ENCODE measurements at regions not wholly inside any gene's neighbourhood (a gene's known extent, or its start where the extent isn't known, plus 50 kb on each side); places are given as distances from the start of the nearest gene placed in this dataset.

- Histone ChIP-seq H3K4me1 (peaks cover 0 to 11% (median 0%) of the 10 kb centered on the region in 4 donors), H3K9me3 (no peaks in the 10 kb centered on the region), H3K36me3 (no peaks in the 10 kb centered on the region), H3K4me3 (no peak overlapping the region), H3K27me3 (no peaks in the 10 kb centered on the region), H3K27ac (no peak overlapping the region)
- DNase-seq (ENCODE audit: low spot score in 2 of 2) = no peak
- WGBS, 2 donors = 83 to 88% methylated on average over 7 of the region's 7 CpGs
- TF ChIP-seq CTCF (IDR thresholded peaks at IDR 0.05) (no peak), EP300 (IDR thresholded peaks at IDR 0.05) (no peak), POLR2A (IDR thresholded peaks at IDR 0.05) (no peak)
Observed at GRCh38 chr1:109847251-109847650, 63.4 kb upstream of the CSF1 start.

- TF ChIP-seq CTCF (IDR thresholded peaks at IDR 0.05) (no peak), EP300 (IDR thresholded peaks at IDR 0.05) (no peak), POLR2A (IDR thresholded peaks at IDR 0.05) (no peak)
- H3K9me3 ChIP-seq = no peaks in the 10 kb centered on the region
- peaks cover 0 to 7% (median 0%) of the 10 kb centered on the region in 4 donors for H3K4me1 ChIP-seq
- no peaks in the 10 kb centered on the region for H3K36me3 ChIP-seq
- H3K4me3 ChIP-seq = no peak overlapping the region
- H3K27ac ChIP-seq = no peak overlapping the region
- no peak for DNase-seq (ENCODE audit: low spot score in 2 of 2)
- no peaks in the 10 kb centered on the region for H3K27me3 ChIP-seq
- WGBS, 2 donors = 87 to 94% methylated on average over 4 of the region's 4 CpGs
Observed at GRCh38 chr1:109846846-109847245, 63.8 kb upstream of the CSF1 start.

- TF ChIP-seq POLR2A (IDR thresholded peaks at IDR 0.05) (no peak), CTCF (IDR thresholded peaks at IDR 0.05) (no peak), EP300 (IDR thresholded peaks at IDR 0.05) (no peak)
Observed at GRCh38 chr1:109846162-109846561, 64.5 kb upstream of the CSF1 start.

GRCh38 chr1:109845658-109846057, 65.0 kb upstream of the CSF1 start:
- no peak for DNase-seq (ENCODE audit: low spot score in 2 of 2)

More at GRCh38 chr1:109846162-109846561, 64.5 kb upstream of the CSF1 start:
- peaks cover 0 to under 1% (median 0%) of the 10 kb centered on the region in 4 donors for H3K4me1 ChIP-seq
- H3K4me3 ChIP-seq = no peak overlapping the region
- H3K36me3 ChIP-seq = no peaks in the 10 kb centered on the region
- H3K27me3 ChIP-seq = no peaks in the 10 kb centered on the region
- no peaks in the 10 kb centered on the region for H3K9me3 ChIP-seq
- WGBS, 2 donors = 81 to 85% methylated on average over 3 of the region's 3 CpGs
- no peak overlapping the region for H3K27ac ChIP-seq
- DNase-seq (ENCODE audit: low spot score in 2 of 2) = no peak

GRCh38 chr1:109844609-109845008, 66.0 kb upstream of the CSF1 start:
- H3K9me3 ChIP-seq = no peaks in the 10 kb centered on the region
- DNase-seq (ENCODE audit: low spot score in 2 of 2) = no peak
- no peak overlapping the region for H3K4me3 ChIP-seq
- 80 to 81% methylated on average over 2 of the region's 2 CpGs for whole genome bisulfite sequencing, 2 donors
- H3K27me3 ChIP-seq = no peaks in the 10 kb centered on the region
- TF ChIP-seq POLR2A (IDR thresholded peaks at IDR 0.05) = no peak
- no peaks in the 10 kb centered on the region for H3K4me1 ChIP-seq
- no peak overlapping the region for H3K27ac ChIP-seq
- no peaks in the 10 kb centered on the region for H3K36me3 ChIP-seq

More at GRCh38 chr1:109845658-109846057, 65.0 kb upstream of the CSF1 start:
- Histone ChIP-seq H3K9me3 (no peaks in the 10 kb centered on the region), H3K27ac (no peak overlapping the region), H3K36me3 (no peaks in the 10 kb centered on the region), H3K4me3 (no peak overlapping the region), H3K4me1 (no peaks in the 10 kb centered on the region), H3K27me3 (no peaks in the 10 kb centered on the region)
- WGBS, 2 donors = 81 to 84% methylated on average over 3 of the region's 3 CpGs
- no peak for TF ChIP-seq CTCF (IDR thresholded peaks at IDR 0.05)
- TF ChIP-seq EP300 (IDR thresholded peaks at IDR 0.05) = no peak
- TF ChIP-seq POLR2A (IDR thresholded peaks at IDR 0.05) = no peak

Measured in tibial nerve (tissue), 4 donors.